T-helper 1 cell treated with Interleukin-12 subunit alpha and Interleukin-12 subunit beta and Interleukin-4 antibody, amounts not matched to agents 30 ng/mL and 1 ng/mL, for 36 hours (primary cell): ENCODE measurements at regions not wholly inside any gene's neighbourhood (a gene's known extent, or its start where the extent isn't known, plus 50 kb on each side); places are given as distances from the start of the nearest gene placed in this dataset.
"Not testable (repeated sequence)": the region's sequence is repeated elsewhere in the genome, so short reads cannot be mapped to it uniquely, and the experiment has no call there.

Source experiments
- intact Hi-C: fragments of 100-400 bp; cut with micrococcal nuclease; formaldehyde crosslinking; loops from one replicate; pipeline ENCODE4 v1.15.1; 2024

DNA sequence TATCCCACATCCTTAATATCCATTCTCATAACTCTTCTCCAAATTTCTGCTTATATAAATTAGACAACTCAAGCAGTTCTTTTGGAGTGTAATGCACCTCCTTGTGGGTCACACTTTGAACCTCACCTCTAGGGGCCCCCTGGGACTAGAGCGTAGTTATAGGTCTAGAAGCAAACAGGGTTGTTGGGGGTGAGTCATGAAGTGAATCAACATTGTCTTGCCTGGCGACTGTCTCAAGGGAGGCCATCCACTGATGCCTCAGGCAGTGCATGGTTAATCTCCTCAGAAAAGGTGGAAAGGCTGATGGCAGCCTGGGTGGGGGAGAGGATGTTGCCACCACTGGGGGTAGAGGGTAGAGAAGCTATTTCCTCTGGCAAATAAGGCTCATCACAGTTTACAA is 129.1 kb downstream of the TNFRSF21 start:
- intact Hi-C loops, result no loop called here

DNA sequence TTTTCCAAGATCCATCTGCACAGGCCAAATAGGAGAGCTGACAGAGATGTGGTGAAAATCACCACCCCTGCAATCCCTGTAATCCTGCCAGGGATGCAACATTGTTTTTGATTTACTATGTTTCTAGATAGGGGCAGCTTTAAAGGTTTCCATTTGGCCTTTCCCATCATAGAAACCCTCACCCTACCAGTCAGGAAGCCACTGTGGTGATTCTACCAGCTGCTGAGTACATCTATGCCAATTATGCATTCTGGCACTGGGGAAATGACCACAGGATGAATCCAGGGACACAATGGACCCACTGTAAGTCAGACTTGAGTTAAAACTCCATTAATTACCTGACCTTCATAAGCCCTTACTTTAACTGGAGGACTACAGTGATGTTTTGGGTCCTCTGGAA is 130.4 kb downstream of the TNFRSF21 start:
- intact Hi-C loops, result no loop called here

DNA sequence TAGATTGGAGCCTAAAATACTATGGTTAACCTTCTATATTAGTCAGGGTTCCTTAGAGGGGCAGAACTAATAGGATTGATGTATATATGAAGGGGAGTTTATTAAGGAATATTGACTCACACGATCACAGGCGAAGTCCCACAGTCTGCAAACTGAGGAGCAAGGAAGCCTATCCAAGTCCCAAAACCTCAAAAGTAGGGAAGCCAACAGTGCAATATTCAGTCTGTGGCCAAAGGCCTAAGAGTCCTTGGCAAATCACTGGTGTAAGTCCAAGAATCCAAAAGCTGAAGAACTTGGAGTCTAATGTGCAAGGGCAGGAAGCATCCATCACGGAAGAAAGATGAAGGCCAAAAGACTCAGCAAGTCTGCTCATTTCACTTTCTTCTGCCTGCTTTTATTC is 133.5 kb upstream of the ADGRF1 start:
- intact Hi-C loops, result no loop called here

DNA sequence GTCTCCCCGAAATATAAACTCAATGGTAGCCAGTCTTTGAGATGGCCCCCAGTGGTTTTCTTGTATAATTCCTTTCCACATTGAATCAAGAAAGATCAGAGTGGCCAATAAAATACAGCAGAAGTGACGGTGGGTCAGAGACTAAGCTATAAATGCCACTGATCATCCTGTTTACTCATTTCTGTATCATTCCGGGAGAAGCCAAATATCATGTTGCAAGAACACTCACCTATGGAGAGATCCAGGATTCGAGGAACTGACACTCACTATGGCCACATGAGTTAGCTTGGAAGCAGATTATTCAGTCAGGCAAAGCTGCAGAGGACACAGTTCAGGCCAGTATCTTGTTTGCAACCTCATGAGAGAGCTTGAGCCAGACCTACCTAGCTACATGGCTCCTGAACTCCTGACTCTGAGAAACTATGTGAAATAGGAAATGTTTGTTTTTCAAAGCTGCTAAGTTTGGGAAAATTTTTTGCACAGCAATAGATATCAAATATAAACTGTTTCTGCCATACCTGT is 132.4 kb upstream of the ADGRF1 start:
- intact Hi-C loops, result no loop called here

DNA sequence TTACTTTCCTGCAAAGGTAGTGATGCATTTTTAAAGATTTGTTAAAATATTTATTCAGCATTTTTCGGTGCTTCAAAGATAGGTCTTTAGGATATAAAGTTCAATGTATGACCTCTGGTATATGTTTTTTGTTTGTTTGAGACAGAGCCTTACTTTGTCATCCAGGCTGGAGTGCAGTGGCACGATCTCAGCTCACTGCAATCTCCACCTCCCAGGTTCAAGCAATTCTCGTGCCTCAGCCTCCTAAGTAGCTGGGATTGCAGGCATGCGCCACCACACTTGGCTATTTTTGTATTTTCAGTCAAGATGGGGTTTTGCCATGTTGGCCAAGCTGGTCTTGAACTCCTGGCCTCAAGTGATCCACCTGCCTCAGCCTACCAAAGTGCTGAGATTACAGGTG is 131.9 kb upstream of the ADGRF1 start:
- intact Hi-C loops, result not testable (repeated sequence)

DNA sequence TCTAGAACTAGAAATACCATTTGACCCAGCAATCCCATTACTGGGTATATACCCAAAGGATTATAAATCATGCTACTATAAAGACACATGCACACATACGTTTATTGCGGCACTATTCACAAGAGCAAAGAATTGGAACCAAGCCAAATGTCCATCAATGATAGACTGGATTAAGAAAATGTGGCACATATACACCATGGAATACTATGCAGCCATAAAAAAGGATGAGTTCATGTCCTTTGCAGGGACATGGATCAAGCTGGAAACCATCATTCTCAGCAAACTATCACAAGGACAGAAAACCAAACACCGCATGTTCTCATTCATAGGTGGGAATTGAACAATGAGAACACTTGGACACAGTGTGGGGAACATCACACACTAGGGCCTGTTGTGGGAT is 131.0 kb upstream of the ADGRF1 start:
- intact Hi-C loops, result not testable (repeated sequence)

DNA sequence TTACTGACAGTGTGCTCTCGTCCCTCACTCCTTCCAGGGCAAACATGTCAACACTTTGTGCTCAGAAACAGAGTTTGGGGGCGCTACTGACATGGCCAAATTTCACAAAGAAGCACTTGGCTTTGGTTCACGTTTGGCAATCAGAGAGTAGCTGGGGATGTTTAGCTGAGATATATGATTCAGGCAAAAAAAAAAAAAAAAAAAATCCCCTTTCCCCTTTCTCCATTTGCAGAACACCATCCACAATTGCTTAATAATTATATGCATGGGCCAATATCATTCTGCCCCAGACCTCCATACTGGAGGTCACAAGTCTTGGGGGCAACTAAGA is 128.4 kb upstream of the ADGRF1 start:
- intact Hi-C loops, result no loop called here

DNA sequence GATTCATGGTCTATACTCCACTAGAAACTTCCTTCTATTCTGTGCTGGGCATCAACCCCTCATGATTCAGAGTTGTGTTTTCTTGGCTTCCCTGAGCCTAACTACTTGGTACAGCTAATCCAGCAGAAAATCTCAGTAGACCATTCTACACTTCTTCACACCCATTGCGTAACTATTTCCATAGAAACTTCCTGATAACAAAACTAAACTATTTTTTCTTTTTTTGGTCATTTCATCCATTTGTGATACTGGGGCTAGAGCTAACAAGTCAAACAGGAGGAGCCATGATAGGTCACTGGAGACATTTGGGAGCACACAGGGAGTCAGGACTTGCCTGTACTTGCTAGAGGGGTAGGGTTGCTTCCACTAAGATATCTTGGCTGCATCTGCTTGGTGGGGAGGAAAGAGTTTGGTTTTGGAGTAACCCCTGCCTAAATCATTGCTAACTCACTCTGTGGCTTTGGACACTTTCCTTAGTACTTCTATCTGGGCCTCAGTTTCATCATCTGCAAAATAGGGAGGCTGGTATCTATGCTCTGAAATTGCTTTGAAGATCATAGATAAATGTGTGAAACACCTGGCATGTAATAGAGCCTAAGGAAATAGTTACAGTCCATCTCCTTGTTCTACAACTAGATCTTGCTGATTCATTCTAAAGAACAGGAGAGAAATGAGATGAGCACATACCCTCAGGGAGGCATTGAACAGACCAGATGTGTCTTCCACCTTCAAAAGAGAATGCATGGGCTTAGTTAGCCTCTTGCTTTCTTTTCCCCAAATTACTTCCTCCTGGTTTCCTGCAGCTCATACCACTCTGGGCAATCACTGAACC is 127.9 kb upstream of the ADGRF1 start:
- intact Hi-C loops, result no loop called here

DNA sequence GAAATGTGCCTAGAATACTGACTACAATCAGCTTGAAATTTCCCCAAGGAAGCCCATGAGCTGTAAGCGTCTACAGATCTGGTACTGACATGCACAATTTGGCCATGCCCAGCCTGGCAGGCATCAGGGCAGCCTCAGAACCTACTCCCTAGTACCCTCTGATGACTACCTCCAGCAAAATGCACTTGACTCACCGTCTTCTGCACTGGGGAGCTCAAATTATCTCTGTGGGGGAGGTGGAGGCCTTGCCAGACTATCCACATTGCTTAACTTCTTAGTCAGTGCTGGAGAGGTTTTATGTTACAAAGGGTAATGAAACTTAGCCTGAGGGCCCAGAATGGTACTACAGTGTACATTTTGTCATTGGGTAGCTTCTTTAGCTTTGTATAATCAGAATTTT is 126.0 kb upstream of the ADGRF1 start:
- intact Hi-C loops, result no loop called here

DNA sequence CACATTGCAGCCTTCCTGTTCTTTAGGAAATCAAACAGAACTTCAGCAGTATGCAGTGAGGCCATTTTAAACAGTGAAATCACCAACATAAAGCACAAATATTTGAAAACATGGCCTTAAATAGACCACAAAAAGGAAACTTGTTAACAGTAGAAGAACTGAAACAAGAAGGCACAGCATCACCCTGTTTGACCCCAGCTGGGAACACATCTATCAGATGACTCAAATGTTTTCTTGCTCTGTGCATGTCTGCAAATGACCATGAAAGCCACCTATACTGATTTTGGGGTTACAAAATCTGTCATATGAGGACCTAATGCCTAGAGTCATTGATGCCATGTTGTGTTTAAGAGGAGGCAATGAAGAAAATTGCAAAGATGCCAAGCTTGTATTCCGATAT is 123.8 kb upstream of the ADGRF1 start:
- intact Hi-C loops, result no loop called here

DNA sequence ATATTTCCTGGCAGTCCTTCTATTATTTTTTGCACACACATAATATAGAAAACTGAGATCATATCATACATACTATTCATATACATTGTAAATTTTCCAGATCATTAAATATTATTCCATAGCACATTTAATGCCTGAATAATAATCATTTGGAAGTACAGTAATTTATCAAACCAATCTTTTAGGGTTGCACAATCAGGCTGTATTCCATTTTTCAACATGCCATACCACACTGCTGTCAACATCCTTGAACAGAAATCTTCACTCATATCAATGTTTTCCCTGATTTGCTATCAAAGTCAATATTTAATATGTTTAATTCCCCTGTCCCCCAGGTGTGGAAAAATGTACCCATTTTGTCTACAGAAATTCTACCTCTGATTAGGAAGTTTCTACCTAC is 122.7 kb upstream of the ADGRF1 start:
- intact Hi-C loops, result no loop called here

DNA sequence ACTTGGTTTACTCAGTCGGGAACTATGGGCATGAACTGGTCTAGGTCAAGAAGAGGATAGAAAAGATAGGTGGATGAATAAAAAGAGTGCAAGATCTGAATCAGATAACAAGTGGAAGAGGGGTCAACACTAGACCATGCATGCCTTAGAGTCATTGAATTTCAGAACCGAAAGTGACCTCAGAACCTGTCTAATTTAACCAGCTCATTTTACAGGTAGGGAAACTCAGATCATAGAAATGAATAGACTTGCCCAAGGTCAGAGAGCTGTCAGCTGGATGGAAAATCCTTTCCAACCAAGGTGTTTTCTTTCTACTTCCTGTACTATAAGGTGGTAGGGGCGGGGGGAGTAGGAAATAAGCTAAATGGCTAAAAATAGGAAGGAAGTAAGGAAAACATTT is 121.4 kb upstream of the ADGRF1 start:
- intact Hi-C loops, result no loop called here

DNA sequence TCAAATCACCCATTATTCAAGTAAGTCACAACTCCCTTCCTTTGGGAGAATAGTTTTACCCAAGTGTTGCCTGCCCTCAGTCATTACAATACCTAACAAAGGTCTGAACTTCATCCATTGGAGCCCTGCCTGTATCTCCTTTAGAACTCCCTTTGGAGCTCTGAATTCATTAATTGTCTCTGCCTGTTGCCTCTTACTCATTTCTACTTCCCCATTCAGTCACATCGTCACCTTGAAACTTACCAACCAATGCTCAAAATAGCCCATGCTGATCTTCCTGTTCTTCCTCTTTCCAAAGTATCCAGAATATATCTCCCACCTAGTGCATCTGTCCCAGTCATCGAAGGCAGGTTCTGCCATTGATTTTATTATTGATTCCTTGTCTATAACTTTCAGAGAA is 120.7 kb upstream of the ADGRF1 start:
- intact Hi-C loops, result no loop called here

DNA sequence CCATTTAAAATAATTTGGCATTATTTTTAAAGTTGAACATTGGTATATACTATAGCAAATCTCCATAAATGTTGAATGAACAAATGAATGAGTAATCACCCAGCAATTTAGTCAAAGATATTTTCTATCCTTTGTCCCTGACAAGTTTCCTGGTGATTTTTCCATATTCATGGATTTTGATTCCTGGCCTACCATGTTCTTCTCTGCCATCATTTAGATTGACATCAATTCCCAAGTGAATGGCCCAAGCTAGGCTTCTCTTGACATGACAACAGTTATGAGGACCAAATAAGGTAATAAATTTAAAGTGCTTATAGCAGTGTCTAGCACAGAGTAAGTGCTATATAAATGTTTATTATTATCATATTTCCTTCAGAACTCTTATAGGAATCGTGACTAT is 120.1 kb upstream of the ADGRF1 start:
- intact Hi-C loops, result no loop called here

DNA sequence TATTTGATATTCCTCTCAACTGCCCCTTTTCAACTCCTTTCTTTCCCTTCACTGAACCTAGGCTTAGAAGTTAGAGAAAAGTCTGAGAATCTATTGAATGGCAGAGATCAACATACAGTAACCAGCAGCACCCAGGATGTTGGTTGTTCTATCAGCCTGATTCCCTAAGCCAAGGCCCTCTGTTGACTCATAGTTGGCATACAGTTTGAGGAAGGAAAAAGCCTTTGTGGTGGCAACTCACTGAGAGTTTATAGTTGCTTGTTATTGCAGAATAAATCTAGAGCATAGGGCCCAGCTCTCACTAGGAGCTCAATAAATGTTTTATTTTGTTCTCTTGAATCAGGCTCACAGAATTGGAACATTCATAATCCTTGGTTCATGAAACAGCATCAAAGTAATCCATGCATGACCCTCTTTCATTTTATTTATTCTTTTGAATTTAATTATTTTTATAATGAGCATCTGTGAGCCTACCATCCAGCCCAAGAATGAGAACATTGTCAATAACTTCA is 119.1 kb upstream of the ADGRF1 start:
- intact Hi-C loops, result no loop called here

DNA sequence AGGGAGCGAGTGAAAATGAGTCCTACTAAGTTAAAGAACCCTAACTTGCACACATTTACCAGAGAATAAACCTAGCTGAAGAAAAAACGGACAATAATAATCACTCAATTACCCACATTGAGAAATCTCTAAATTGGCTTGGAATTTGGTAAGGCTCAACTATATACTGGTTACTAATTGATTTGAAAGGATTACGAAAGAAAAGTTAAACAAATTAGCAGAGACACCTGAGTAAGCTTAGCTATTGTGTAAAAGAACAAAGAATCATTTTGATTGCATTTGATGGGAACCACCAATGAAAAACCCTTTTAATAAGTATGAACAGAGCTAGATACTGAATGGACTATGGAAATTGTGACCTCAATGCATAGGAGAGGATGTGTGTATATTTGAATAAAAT is 118.6 kb upstream of the ADGRF1 start:
- intact Hi-C loops, result no loop called here

DNA sequence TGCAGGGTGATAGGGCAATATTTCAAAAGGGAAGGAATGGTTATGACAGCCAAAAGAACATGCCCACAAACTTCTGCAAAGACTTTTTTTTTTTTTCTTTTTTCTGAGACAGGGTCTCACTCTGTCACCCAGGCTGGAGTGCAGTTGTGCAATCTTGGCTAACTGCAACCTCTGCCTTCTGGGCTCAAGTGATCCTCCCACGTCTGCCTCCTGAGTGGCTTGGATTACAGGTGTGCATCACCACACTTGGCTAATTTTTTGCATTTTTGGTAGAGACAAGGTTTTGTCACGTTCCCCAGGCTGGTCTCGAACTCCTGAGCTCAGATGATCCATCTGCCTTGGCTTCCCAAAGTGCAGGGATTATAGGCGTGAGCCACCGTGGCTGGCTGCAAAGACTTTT is 117.6 kb upstream of the ADGRF1 start:
- intact Hi-C loops, result no loop called here

DNA sequence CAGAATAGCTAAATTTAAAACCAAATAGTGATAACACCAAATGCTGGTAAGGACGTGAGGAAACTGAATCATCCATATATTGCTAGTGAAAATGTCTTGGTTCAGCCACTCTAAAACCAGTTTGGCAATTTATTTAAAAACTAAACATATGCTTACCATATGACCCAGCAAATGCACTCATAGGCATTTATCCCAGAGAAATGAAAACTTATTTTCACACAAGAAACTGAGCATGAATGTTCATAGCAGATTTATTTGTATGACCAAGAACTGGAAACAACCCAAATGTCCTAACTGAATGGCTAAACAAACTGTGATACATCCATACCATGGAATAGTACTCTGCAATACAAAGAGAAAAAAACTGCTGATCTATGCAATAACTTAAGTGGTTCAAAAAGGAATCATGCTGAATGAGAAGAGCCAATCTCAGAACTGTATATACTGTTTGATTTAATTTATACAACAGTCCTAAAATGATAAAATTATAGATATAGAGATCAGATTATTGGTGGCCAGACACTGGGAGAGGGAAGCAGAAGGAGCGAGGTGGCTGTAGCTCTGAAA is 115.6 kb upstream of the ADGRF1 start:
- intact Hi-C loops, result no loop called here

DNA sequence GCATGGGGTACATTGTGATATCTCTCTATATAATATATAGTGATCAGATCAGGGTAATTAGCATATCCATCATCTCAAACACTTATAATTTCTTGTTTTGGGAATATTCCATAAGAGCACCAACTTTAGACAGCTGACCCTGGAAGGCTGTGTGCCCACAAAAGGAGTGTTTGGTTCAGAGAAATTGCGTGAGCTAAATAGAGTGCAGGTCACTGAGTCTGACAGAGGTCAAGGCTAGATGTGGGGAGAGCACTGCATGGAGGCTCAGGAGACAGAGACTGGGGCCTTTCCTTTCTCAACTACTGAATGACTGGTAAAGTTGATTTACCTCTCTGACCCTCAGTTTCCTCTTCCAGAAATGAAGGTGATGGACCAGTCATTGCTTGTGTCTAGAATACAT is 114.9 kb upstream of the ADGRF1 start:
- intact Hi-C loops, result no loop called here

DNA sequence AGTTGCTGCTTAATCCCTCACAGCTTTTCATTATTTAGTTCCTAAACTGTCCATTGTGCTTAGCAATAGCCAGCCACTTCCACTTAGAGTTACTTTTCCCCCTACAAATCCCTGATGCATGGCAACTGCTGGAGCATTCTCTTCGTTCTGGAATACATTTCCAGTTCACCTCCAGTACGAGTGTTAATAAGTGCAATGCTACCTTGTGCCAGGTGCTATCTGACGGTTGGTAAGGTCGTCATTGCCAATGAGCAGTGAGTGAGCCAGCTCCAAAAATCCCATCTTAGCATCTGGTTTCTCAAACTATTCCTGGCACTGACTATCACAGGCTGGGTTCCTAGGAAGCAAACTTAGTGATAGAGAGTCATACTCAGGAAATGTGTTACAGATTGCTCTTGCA is 114.1 kb upstream of the ADGRF1 start:
- intact Hi-C loops, result no loop called here

DNA sequence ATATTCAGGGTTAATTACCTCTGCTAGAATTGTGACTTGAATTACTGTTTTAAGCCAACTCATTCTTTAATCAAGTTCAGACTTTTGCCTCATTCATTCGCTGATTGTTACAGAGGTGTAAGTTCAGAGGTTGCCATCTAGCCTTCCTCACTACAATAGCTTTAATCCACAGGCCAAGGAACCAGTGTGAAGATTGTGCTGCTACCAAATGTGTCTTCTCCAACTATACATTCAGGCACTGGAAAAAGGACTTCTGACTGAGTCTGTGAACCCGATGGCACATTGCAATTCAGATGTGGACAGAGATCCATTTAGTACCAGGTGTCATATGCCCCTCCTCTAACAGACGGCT is 111.2 kb upstream of the ADGRF1 start:
- intact Hi-C loops, result no loop called here

DNA sequence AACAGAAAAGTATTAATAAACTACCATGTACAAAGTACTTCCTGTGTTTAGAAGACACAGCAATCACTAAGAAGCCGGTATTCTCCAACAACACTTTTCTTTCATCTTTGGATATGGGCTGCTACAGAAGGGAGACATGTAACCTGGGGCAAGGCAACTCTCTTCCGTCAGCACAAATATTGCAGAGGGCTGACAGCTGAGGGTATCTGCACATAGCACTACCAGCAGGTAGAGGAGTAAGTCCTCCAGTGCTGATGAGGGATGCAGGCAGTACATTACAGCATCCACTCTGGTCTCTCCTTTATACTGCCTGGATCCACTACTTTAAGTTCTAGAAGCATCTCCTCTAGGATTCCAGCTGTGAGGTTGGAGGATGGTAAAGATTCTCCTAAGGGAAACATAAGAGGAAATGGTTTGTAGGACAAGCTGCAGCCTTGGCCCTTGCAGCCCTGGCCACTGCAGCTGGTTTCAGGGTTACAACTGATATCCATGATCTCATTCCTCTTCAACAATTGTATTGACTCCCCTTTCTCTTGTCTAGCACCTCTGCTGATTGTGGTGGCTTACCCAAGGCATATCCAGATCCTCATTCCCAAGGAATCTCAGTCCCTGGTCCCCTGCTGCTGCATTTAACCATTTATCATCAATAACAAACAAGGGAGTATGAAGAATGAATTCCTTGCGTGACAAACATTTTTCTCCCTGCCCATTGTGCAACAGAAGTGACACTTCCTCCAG is 110.7 kb upstream of the ADGRF1 start:
- intact Hi-C loops, result no loop called here
